GM21576 (cell line): ENCODE measurements at regions not wholly inside any gene's neighbourhood (a gene's known extent, or its start where the extent isn't known, plus 50 kb on each side); places are given as distances from the start of the nearest gene placed in this dataset.

ENCODE experiments used
- ATAC-seq: cut with Tn5 transposase; IDR thresholded peaks from one replicate; pipeline ENCODE4 v1.9.1; 2021; ENCODE audit warnings: mild to moderate bottlenecking, moderate library complexity; ENCODE audit not compliant: unreplicated experiment

DNA sequence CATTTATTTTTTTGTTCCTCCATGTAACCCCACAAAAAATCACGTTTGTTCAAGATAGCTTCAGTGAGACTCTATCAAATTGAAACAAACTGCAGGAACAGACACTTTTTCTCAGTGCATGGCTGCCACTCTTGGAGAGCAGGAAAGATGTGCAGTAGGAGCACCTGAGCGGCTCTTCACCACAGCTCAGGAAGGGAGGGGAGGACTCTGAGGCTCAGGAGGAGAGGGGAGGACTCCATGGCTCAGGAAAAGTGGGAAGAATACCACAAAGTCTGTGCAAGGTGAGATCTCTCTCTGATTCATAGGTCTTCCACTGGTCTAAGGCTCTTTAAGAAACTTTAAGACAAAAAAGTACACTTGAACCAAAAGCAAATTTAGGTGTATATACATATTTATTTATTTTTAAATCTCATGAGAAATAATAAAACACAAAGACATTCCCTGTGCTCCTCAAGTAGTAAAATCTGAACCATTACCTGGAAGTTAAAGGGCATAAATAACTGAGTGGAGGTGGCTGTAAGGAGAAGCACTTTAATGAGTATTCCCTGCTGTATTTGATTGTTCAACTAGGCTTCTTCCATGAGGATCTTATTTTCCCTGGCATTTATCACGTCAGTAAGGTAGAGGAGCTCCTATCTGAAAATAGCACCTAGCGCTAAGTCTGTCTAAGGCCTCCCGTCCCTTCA lies 69.2 kb upstream of the CCN6 start:
- ATAC-seq = no peak

DNA sequence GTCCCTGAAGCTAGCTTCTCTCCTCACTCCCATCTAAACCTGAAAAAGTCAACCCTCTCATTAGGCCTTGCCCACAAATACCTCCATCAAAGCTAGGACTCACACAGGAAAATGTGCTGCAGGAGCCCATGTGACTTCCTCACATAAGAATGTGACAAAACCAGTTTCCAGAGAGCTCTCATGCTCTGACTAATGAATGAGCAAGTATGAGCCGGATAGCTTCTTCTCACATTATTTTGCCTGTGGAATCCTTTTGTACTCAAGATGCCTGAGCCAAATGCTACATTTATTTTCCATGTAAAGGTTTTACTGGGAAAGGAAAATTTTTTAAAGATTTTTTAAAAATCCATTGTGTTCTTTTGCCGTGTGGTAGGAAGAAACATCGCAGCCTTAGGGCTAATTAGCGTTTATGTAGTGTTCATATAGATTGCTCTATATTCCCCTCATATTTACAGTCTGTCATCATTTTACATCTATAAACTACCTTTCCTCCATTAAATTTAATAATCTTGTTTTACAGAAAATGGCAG lies 68.6 kb upstream of the CCN6 start:
- no peak for ATAC-seq

- ATAC-seq = no peak
Observed at GRCh38 chr6:111986651-111987050, 67.3 kb upstream of the CCN6 start.

GRCh38 chr6:111987295-111987694 lies 66.6 kb upstream of the CCN6 start:
- ATAC-seq = no peak

DNA sequence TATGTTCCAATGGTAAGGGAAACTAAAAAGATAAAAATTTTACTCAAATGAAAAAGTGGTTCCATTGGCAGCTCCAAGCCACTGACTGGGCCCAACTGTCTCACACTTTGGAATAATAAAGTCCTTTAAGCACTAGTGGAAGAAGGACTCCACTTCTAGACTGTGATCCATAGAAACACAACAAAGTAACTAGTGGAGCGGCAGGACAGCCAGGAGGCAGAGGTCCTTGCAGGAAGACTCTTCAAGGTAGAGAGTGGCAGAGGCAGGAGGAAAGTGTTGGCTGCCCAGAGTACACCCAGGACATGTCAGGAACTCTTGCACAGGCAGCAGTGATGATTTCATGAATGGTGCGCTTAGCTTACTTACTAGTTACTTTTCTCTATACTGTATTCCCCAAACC lies 65.0 kb upstream of the CCN6 start:
- no peak for ATAC-seq

DNA sequence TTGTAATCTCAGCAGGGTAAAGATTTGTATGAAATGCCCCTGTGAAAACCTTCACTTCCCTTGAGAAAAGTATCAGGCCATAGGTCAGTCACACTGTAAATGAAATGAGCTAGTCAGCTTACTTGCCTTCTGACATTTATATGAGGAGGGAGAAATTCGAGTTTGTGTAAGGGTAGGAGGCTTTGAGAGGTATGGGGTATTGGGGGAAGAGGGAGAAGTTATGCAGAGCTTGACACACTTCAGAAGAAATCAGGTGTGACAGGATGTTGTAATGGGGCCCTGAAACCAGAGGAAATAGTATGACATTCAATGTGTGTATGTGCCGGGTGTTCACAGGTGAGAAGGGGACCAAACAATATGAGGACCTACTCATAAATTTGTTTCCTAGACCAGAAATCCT lies 64.2 kb upstream of the CCN6 start:
- peak; percentile 57 for ATAC-seq

DNA sequence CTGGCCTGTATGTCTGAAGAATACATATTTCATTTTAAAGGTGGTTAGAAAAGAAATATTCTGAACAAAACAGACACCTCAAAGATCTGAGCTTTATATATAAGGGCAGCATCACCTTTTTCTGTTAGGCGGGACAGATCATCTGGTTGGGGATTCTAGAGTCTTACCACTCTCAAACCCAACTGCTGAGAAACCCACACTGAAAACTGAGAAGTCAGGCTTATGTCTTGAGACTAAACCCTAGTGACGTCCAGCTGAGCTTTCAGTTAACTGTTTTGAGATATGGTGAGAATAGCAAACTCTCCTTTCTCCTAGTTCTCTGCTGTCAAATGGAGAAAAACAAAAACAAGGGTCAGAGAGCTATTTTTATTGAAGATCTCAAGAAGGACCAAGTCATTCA lies 63.7 kb upstream of the CCN6 start:
- no peak for ATAC-seq

DNA sequence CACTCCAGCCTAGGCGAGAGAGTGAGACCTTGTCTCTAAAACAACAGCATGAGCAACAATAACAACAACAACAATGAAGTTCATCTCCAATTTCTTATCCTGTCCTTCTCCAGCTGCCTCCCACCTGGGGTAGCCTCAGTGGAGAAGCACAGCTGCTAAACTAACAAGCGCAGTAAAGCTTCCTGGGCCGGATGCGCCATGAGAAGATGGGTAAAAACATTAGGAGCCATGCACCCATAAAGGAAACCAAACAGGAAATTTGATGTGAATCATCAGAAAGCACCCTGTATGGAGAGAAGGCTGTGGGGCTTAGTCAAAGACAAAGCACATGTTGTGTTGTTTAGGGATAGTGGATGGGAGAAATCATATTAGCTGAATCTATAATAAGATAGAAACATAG lies 61.1 kb upstream of the CCN6 start:
- peak; percentile 34 for ATAC-seq

DNA sequence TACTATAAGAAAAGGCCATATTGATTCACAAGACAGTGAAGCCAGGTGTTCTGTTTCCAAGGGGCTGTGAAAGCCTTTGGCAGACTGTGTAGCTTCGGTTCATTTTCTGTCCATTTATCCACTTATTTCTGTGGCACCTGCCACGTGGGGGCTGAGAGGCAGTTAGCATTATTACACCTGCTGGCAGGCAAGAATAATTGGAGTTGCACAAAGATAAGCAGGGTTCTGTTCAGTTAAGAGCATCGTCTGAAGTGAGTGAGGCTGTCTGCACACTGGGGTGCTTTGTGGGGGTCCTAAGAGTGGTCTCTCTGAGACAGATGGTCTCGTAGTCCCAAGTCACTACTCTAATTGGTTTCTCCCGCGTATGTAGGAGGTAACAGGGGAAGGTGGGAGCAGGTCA lies 60.6 kb upstream of the CCN6 start:
- ATAC-seq = no peak

DNA sequence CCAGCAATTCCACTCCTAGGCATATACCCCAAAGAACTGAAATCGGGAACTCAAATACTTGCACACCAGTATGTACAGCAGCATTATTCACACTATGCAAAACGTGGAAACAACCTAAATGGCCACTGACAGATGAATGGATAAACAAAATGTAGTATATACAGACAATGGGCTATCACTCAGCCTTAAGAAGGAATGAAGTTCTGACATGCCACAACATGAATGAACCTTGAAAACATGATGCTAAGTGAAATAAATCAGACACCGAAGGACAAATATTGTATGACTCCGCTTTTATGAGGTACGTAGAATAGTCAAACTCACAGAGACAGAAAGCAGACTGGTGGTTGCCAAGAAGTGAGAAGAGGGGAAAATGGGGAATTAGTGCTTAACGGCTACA lies 59.1 kb upstream of the CCN6 start:
- no peak for ATAC-seq

- ATAC-seq = no peak
Observed at GRCh38 chr6:111995404-111995803, 58.5 kb upstream of the CCN6 start.

DNA sequence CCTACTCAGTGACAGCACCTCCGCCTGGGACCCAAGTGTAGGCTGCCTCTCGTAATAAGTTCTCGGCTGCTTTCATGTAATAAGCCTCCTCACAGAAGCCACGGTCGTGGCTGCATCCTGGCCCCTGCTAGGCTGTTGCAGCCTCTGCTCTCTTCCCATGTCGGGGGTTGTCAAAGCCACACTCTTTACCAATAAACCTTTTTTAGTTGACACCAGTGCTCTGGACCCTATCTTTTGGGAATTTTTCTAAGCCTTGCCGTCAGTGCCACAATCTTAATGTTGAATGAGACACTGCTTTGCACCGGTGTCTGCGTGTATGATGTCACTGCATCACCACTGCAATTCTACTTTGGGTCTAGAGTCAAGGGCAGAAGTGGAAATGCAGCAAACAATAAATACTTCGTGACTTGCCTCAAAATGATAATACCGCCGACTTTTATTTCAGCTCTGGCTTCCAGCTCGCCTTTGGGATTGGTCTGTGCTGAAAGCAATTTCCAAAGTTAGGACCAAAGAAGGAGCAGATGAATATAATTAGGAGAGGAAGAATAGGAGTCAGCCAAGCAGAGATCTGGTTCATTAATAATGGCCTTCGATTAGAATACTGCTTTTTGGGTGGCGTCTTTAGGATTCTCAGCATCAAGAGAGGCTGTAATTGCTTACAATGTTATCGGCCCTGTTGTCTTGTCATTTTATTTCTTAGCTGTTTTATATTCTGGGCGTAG lies 57.6 kb upstream of the CCN6 start:
- no peak for ATAC-seq

GRCh38 chr6:111997078-111997852 lies 56.6 kb upstream of the CCN6 start:
- peak; percentile 74 for ATAC-seq

- ATAC-seq = no peak
Observed at GRCh38 chr6:111997853-111998208, 56.1 kb upstream of the CCN6 start.

GRCh38 chr6:112002307-112002706 lies 51.6 kb upstream of the CCN6 start:
- ATAC-seq = no peak
